PC-9 (cell line): ENCODE measurements at regions not wholly inside any gene's neighbourhood (a gene's known extent, or its start where the extent isn't known, plus 50 kb on each side); places are given as distances from the start of the nearest gene placed in this dataset.

ENCODE experiments used
- BruUV-seq: library from RNA; stranded (reverse); fragments of 400-500 nt; replicated peaks from 2 replicates; lab custom pipeline; 2021; lab: Mats Ljungman, UMichigan
- CTCF ChIA-PET: fragments of 300-600 bp; sonication (Branson Sonifier 250); formaldehyde crosslinking; loops from one replicate; lab custom pipeline; 2022; ENCODE audit warnings: antibody characterized with exemption; lab: Charles Lee
- POLR2A ChIA-PET: fragments of 300-600 bp; sonication (Branson Sonifier 250); formaldehyde crosslinking; loops from one replicate; lab custom pipeline; 2022; ENCODE audit warnings: antibody characterized with exemption; ENCODE audit not compliant: unreplicated experiment; lab: Charles Lee
- DNase-seq, 2 experiments: peaks; one replicate each; pipeline versions ENCODE4 v3.0.0 to v3.0.0-alpha.2; 2015 to 2022; ENCODE audit warnings: mixed read lengths in 1 of 2
- H2AFZ ChIP-seq: fragments of 200-600 bp; sonication (generic); 2 replicates; pipeline ENCODE4 v1.8.1; 2017; ENCODE audit warnings: antibody characterized with exemption
- H3F3A ChIP-seq: fragments of 200-600 bp; sonication (generic); 2 replicates; pipeline ENCODE4 v1.8.1; 2017; ENCODE audit warnings: antibody characterized with exemption, mild to moderate bottlenecking, low read depth; ENCODE audit not compliant: insufficient read depth
- H3K27ac ChIP-seq: fragments of 200-600 bp; sonication (generic); 2 replicates; pipeline ENCODE4 v1.6.1; 2016; ENCODE audit warnings: mixed run types
- H3K27me3 ChIP-seq: fragments of 200-600 bp; sonication (generic); 2 replicates; pipeline ENCODE4 v1.6.1; 2016; ENCODE audit warnings: low read depth, mixed run types; ENCODE audit not compliant: insufficient read depth
- H3K36me3 ChIP-seq: fragments of 200-600 bp; sonication (generic); 2 replicates; pipeline ENCODE4 v1.6.1; 2016; ENCODE audit warnings: low read depth, mixed run types
- H3K4me1 ChIP-seq: fragments of 200-600 bp; sonication (generic); replicated peaks from 2 replicates; pipeline ENCODE4 v1.6.1; 2016; ENCODE audit warnings: mixed run types; ENCODE audit not compliant: insufficient read depth
- H3K4me2 ChIP-seq: fragments of 200-600 bp; sonication (generic); 2 replicates; pipeline ENCODE4 v1.6.1; 2017; ENCODE audit warnings: mixed run types
- H3K4me3 ChIP-seq: fragments of 200-600 bp; sonication (generic); 2 replicates; pipeline ENCODE4 v1.6.1; 2016; ENCODE audit warnings: mixed run types
- H3K79me2 ChIP-seq: fragments of 200-600 bp; sonication (generic); 2 replicates; pipeline ENCODE4 v1.6.1; 2017; ENCODE audit warnings: low read depth, mixed run types
- H3K9me2 ChIP-seq: fragments of 200-600 bp; sonication (generic); 2 replicates; pipeline ENCODE4 v1.8.1; 2017; ENCODE audit warnings: mild to moderate bottlenecking; ENCODE audit not compliant: insufficient read depth
- H3K9me3 ChIP-seq: fragments of 200-600 bp; sonication (generic); 2 replicates; pipeline ENCODE4 v1.8.1; 2016; ENCODE audit warnings: low read depth; ENCODE audit not compliant: insufficient read depth
- H4K20me1 ChIP-seq: fragments of 200-600 bp; sonication (generic); 2 replicates; pipeline ENCODE4 v1.8.1; 2017; ENCODE audit not compliant: insufficient read depth
- CTCF ChIP-seq: fragments of 200-600 bp; sonication (generic); conservative IDR thresholded peaks from 2 replicates; pipeline ENCODE4 v1.6.1; 2017; ENCODE audit warnings: mixed run types, antibody characterized with exemption, mild to moderate bottlenecking, moderate library complexity
- EZH2 ChIP-seq: fragments of 200-600 bp; sonication (generic); IDR thresholded peaks from 2 replicates; pipeline ENCODE4 v1.8.0; 2017; ENCODE audit warnings: antibody characterized with exemption, low read depth
- intact Hi-C: fragments of 100-400 bp; cut with micrococcal nuclease; formaldehyde crosslinking; loops from one replicate; pipeline ENCODE4 v1.10.0; 2022; ENCODE audit not compliant: unreplicated experiment

- POLR2A ChIA-PET: no interaction called here
- Histone ChIP-seq H4K20me1 (no peaks in the 10 kb centered on the region), H3K4me2 (no peak overlapping the region), H3K79me2 (no peaks in the 10 kb centered on the region), H3K36me3 (no peaks in the 10 kb centered on the region), H3K27ac (no peak overlapping the region), H3K27me3 (no peaks in the 10 kb centered on the region), H3K9me2 (no peaks in the 10 kb centered on the region), H3F3A (no peaks in the 10 kb centered on the region), H3K9me3 (no peaks in the 10 kb centered on the region), H2AFZ (no peak overlapping the region), H3K4me1 (no peaks in the 10 kb centered on the region), H3K4me3 (no peak overlapping the region)
- DNase-seq: no peak
- CTCF ChIA-PET: no interaction called here
- intact Hi-C loops: no loop called here
- no TSS peak for BruUV-seq
- no peak for TF ChIP-seq CTCF
- TF ChIP-seq EZH2: no peak
Observed at GRCh38 chr21:27719226-27719625, 752.3 kb upstream of the ADAMTS5 start.

- Histone ChIP-seq H3K9me2 (no peaks in the 10 kb centered on the region), H3K4me2 (no peak overlapping the region), H3K27me3 (no peaks in the 10 kb centered on the region), H3K27ac (no peak overlapping the region), H3K36me3 (no peaks in the 10 kb centered on the region), H2AFZ (no peak overlapping the region), H3K79me2 (no peaks in the 10 kb centered on the region), H3K4me3 (no peak overlapping the region), H3K9me3 (no peaks in the 10 kb centered on the region), H3F3A (no peaks in the 10 kb centered on the region), H4K20me1 (no peaks in the 10 kb centered on the region), H3K4me1 (no peaks in the 10 kb centered on the region)
- ChIA-PET POLR2A (no interaction called here), CTCF (no interaction called here)
- BruUV-seq: no TSS peak
- DNase-seq: no peak
- intact Hi-C loops: no loop called here
- TF ChIP-seq EZH2 (no peak), CTCF (no peak)
Observed at GRCh38 chr21:27715131-27715530, 748.2 kb upstream of the ADAMTS5 start.

- no peak overlapping the region for H3K27ac ChIP-seq
- H4K20me1 ChIP-seq: no peaks in the 10 kb centered on the region
- H3K79me2 ChIP-seq: no peaks in the 10 kb centered on the region
- no peak overlapping the region for H2AFZ ChIP-seq
- no peaks in the 10 kb centered on the region for H3K36me3 ChIP-seq
- ChIA-PET CTCF (no interaction called here), POLR2A (no interaction called here)
- no peak overlapping the region for H3K4me2 ChIP-seq
- H3K9me2 ChIP-seq: no peaks in the 10 kb centered on the region
- DNase-seq: no peak
- H3K9me3 ChIP-seq: no peaks in the 10 kb centered on the region
- no TSS peak for BruUV-seq
- no peaks in the 10 kb centered on the region for H3F3A ChIP-seq
- no peak overlapping the region for H3K4me3 ChIP-seq
- H3K4me1 ChIP-seq: no peaks in the 10 kb centered on the region
- intact Hi-C loops: no loop called here
- no peaks in the 10 kb centered on the region for H3K27me3 ChIP-seq
- TF ChIP-seq EZH2 (no peak), CTCF (no peak)
Observed at GRCh38 chr21:27713154-27714109, 746.5 kb upstream of the ADAMTS5 start.
